PFSK-1 (cell line): ENCODE measurements at regions not wholly inside any gene's neighbourhood (a gene's known extent, or its start where the extent isn't known, plus 50 kb on each side); places are given as distances from the start of the nearest gene placed in this dataset.

Experiments
- POLR2AphosphoS5 ChIP-seq: IDR thresholded peaks from 2 replicates; pipeline ENCODE4 v1.6.1; 2012; ENCODE audit warnings: low read depth, mild to moderate bottlenecking, control low read depth, low read length, moderate library complexity
- SIN3A ChIP-seq: IDR thresholded peaks from 2 replicates; pipeline ENCODE4 v1.6.1; 2012; ENCODE audit warnings: mild to moderate bottlenecking, low read length, moderate library complexity, borderline replicate concordance; ENCODE audit not compliant: insufficient read depth
- TAF1 ChIP-seq: IDR thresholded peaks from 2 replicates; pipeline ENCODE4 v1.6.1; 2012; ENCODE audit warnings: low read length, control low read depth, borderline replicate concordance; ENCODE audit not compliant: insufficient read depth

- no peak for TF ChIP-seq TAF1
- TF ChIP-seq POLR2AphosphoS5 = no peak
- no peak for TF ChIP-seq SIN3A
These were observed 303.6 kb upstream of the ARPP21 start for GRCh38 chr3:35335703-35336102.
